Loucy (cell line): ENCODE measurements at regions not wholly inside any gene's neighbourhood (a gene's known extent, or its start where the extent isn't known, plus 50 kb on each side); places are given as distances from the start of the nearest gene placed in this dataset.

ENCODE experiments used
- CTCF ChIP-seq: fragments of 200-600 bp; sonication (generic); conservative IDR thresholded peaks from 2 replicates; pipeline ENCODE4 v1.5.1; 2014; ENCODE audit warnings: mild to moderate bottlenecking, antibody characterized with exemption, low read length
- EZH2phosphoT487 ChIP-seq: fragments of 200-600 bp; IDR thresholded peaks from 2 replicates; pipeline ENCODE4 v1.6.1; 2018; ENCODE audit warnings: antibody characterized with exemption, mild to moderate bottlenecking, moderate library complexity, borderline replicate concordance

- TF ChIP-seq CTCF (no peak), EZH2phosphoT487 (no peak)
Measured at GRCh38 chr15:56820333-56820732, 87.0 kb upstream of the ZNF280D start.
